WI38 (cell line): ENCODE measurements at regions not wholly inside any gene's neighbourhood (a gene's known extent, or its start where the extent isn't known, plus 50 kb on each side); places are given as distances from the start of the nearest gene placed in this dataset.
A peak's percentile ranks its signal among the peaks of the same experiment; 100 is the strongest.

Experiments
- H3K4me3 ChIP-seq: 2 replicates; pipeline ENCODE4 v1.5.1; 2011; ENCODE audit warnings: low read depth, mild to moderate bottlenecking, control low read depth, low read length
- CTCF ChIP-seq: IDR thresholded peaks from 2 replicates; pipeline ENCODE4 v1.5.1; 2012; ENCODE audit warnings: low read depth, mild to moderate bottlenecking, control low read depth, low read length

- no peak overlapping the region for H3K4me3 ChIP-seq
- no peak for TF ChIP-seq CTCF
These were observed 355.6 kb upstream of the DDI1 start for GRCh38 chr11:103680826-103681225.

- no peak overlapping the region for H3K4me3 ChIP-seq
- TF ChIP-seq CTCF, result no peak
These were observed 354.6 kb upstream of the DDI1 start for GRCh38 chr11:103681855-103682254.

- TF ChIP-seq CTCF, result peak; percentile 73
- no peak overlapping the region for H3K4me3 ChIP-seq
These were observed 353.9 kb upstream of the DDI1 start for GRCh38 chr11:103682318-103683184.

GRCh38 chr11:103683576-103683975 lies 352.9 kb upstream of the DDI1 start:
- H3K4me3 ChIP-seq, result no peak overlapping the region
- TF ChIP-seq CTCF, result no peak

- H3K4me3 ChIP-seq, result no peak overlapping the region
These were observed 347.5 kb upstream of the DDI1 start for GRCh38 chr11:103688924-103689323.

GRCh38 chr11:103690356-103690755 lies 346.1 kb upstream of the DDI1 start:
- H3K4me3 ChIP-seq, result no peak overlapping the region
- TF ChIP-seq CTCF, result no peak

More at GRCh38 chr11:103688924-103689323, 347.5 kb upstream of the DDI1 start:
- TF ChIP-seq CTCF, result no peak

- no peak overlapping the region for H3K4me3 ChIP-seq
- no peak for TF ChIP-seq CTCF
These were observed 340.3 kb upstream of the DDI1 start for GRCh38 chr11:103696123-103696522.
